ENCODE measurements at regions not wholly inside any gene's neighbourhood (a gene's known extent, or its start where the extent isn't known, plus 50 kb on each side); places are given as distances from the start of the nearest gene placed in this dataset.
"Not testable (repeated sequence)": the region's sequence is repeated elsewhere in the genome, so short reads cannot be mapped to it uniquely, and the experiment has no call there.

DNA sequence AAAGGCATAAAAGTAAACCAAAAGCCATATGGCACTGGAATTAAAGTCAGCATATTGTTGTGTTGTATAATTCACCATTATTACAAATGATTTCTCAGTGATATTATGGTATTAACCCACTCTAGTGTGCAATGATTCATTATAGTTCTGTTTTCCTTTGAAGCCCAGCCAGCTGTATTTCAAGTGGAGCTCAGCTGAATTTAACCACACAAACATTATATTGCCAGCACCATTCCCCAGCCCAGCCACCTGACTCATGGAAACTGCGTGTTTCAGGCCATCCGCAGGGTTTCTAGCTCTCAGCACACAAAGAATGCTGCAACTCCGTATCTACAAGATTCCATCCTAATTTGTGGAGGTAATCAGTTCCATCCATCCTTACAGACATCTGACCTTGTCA is 166.8 kb upstream of the CHAC2 start:
- H3K4me1 ChIP-seq (replicated peaks; ENCODE audit: insufficient read depth), result no peaks in the 10 kb centered on the region
- H3K79me2 ChIP-seq (ENCODE audit: low read depth), result no peaks in the 10 kb centered on the region
- BruUV-seq (replicated peaks), result no TSS peak
- no peak overlapping the region for H3K4me3 ChIP-seq
- H3K27ac ChIP-seq, result no peak overlapping the region
- 0 out of 2 replicates have a peak, but pooled peaks cover 10% of the 10 kb centered on the region for H3K9me2 ChIP-seq (ENCODE audit: insufficient read depth)
- intact Hi-C loops (cut with micrococcal nuclease; ENCODE audit: unreplicated experiment), result no loop called here
- H3K9me3 ChIP-seq (ENCODE audit: insufficient read depth, low read depth), result 0 out of 2 replicates have a peak, but pooled peaks cover 3% of the 10 kb centered on the region
- H3K27me3 ChIP-seq (ENCODE audit: insufficient read depth, low read depth), result no peaks in the 10 kb centered on the region
- no peaks in the 10 kb centered on the region for H3F3A ChIP-seq (ENCODE audit: insufficient read depth, low read depth)
- ChIA-PET POLR2A (ENCODE audit: unreplicated experiment) (no interaction called here), CTCF (no interaction called here)
- TF ChIP-seq EZH2 (IDR thresholded peaks at IDR 0.05; ENCODE audit: low read depth), result no peak
- TF ChIP-seq, protein P1, sequence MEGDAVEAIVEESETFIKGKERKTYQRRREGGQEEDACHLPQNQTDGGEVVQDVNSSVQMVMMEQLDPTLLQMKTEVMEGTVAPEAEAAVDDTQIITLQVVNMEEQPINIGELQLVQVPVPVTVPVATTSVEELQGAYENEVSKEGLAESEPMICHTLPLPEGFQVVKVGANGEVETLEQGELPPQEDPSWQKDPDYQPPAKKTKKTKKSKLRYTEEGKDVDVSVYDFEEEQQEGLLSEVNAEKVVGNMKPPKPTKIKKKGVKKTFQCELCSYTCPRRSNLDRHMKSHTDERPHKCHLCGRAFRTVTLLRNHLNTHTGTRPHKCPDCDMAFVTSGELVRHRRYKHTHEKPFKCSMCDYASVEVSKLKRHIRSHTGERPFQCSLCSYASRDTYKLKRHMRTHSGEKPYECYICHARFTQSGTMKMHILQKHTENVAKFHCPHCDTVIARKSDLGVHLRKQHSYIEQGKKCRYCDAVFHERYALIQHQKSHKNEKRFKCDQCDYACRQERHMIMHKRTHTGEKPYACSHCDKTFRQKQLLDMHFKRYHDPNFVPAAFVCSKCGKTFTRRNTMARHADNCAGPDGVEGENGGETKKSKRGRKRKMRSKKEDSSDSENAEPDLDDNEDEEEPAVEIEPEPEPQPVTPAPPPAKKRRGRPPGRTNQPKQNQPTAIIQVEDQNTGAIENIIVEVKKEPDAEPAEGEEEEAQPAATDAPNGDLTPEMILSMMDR (conservative IDR thresholded peaks at IDR 0.05), result no peak
- no peaks in the 10 kb centered on the region for H4K20me1 ChIP-seq (ENCODE audit: insufficient read depth)
- DNase-seq, result no peak
- no peak overlapping the region for H2AFZ ChIP-seq
- no peak overlapping the region for H3K4me2 ChIP-seq
- no peaks in the 10 kb centered on the region for H3K36me3 ChIP-seq (ENCODE audit: low read depth)

DNA sequence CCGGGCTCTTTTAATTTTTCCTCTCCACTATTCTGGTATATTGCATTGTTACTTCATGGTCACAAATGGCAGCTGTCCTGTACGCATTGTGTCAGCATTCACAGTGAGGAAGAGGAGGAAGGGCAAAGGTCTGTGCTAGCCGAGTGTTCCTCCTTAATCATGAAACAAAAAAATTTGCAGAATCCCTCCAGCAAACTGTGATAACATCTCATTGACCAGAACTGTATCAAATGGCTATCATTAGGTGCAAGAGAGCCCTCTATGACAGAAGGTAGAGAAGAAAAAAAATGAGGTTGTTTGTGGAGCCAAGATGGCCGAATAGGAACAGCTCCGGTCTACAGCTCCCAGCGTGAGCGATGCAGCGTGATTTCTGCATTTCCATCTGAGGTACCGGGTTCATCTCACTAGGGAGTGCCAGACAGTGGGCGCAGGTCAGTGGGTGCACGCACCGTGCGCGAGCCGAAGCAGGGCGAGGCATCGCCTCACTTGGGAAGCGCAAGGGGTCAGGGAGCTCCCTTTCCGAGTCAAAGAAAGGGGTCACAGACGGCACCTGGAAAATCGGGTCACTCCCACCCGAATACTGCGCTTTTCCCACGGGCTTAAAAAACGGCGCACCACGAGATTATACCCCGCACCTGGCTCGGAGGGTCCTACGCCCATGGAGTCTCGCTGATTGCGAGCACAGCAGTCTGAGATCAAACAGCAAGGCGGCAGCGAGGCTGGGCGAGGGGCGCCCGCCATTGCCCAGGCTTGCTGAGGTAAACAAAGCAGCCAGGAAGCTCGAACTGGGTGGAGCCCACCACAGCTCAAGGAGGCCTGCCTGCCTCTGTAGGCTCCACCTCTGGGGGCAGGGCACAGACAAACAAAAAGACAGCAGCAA is 180.6 kb upstream of the CHAC2 start:
- CTCF ChIA-PET; H3K4me1 ChIP-seq (replicated peaks; ENCODE audit: insufficient read depth); H3K9me3 ChIP-seq (ENCODE audit: insufficient read depth, low read depth); H3F3A ChIP-seq (ENCODE audit: insufficient read depth, low read depth); H3K27me3 ChIP-seq (ENCODE audit: insufficient read depth, low read depth); H3K4me2 ChIP-seq; H3K36me3 ChIP-seq (ENCODE audit: low read depth); H2AFZ ChIP-seq; intact Hi-C loops (cut with micrococcal nuclease; ENCODE audit: unreplicated experiment); BruUV-seq (replicated peaks); H3K4me3 ChIP-seq; DNase-seq; POLR2A ChIA-PET (ENCODE audit: unreplicated experiment); H3K27ac ChIP-seq; H3K9me2 ChIP-seq (ENCODE audit: insufficient read depth); H3K79me2 ChIP-seq (ENCODE audit: low read depth); H4K20me1 ChIP-seq (ENCODE audit: insufficient read depth): not testable (repeated sequence)

DNA sequence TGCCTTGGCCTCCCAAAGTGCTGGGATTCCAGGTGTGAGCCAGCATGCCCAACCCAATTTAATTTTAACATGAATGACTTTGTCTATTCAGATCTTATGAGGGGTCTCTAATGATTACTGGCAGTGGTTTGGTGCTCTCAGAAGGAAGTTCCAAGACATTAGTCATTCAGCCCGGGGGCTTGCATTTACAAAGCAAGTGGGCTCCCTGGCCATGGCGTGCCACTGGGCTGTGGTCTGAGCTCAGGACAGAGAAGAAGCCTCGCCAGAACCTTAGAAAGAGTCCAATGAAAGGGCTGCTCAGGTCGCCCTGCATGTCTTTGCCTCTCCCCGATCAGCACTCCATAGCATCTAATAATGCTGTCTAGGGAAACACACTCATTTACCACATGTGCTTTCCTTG is 182.6 kb upstream of the CHAC2 start:
- Histone ChIP-seq H4K20me1 (ENCODE audit: insufficient read depth) (no peaks in the 10 kb centered on the region), H3K4me3 (no peak overlapping the region), H3K9me2 (ENCODE audit: insufficient read depth) (no peaks in the 10 kb centered on the region), H3K27ac (no peak overlapping the region), H3K27me3 (ENCODE audit: insufficient read depth, low read depth) (no peaks in the 10 kb centered on the region), H3F3A (ENCODE audit: insufficient read depth, low read depth) (no peaks in the 10 kb centered on the region), H3K4me1 (replicated peaks; ENCODE audit: insufficient read depth) (no peaks in the 10 kb centered on the region), H2AFZ (no peak overlapping the region), H3K36me3 (ENCODE audit: low read depth) (no peaks in the 10 kb centered on the region), H3K9me3 (ENCODE audit: insufficient read depth, low read depth) (no peaks in the 10 kb centered on the region), H3K79me2 (ENCODE audit: low read depth) (no peaks in the 10 kb centered on the region), H3K4me2 (no peak overlapping the region)
- no peak for TF ChIP-seq EZH2 (IDR thresholded peaks at IDR 0.05; ENCODE audit: low read depth)
- TF ChIP-seq, protein P1 (conservative IDR thresholded peaks at IDR 0.05), result no peak
- BruUV-seq (replicated peaks), result no TSS peak
- intact Hi-C loops (cut with micrococcal nuclease; ENCODE audit: unreplicated experiment), result no loop called here
- POLR2A ChIA-PET (ENCODE audit: unreplicated experiment), result interaction anchor here (0.6 kb wide), 1 partner anchor 78 kb away, joined by 6 read pairs; no protein-coding TSS in a partner anchor
- no peak for DNase-seq
- CTCF ChIA-PET, result no interaction called here

Data from PC-9 (cell line).